ENCODE measurements at regions not wholly inside any gene's neighbourhood (a gene's known extent, or its start where the extent isn't known, plus 50 kb on each side); places are given as distances from the start of the nearest gene placed in this dataset.
A peak's percentile ranks its signal among the peaks of the same experiment; 100 is the strongest.

DNA sequence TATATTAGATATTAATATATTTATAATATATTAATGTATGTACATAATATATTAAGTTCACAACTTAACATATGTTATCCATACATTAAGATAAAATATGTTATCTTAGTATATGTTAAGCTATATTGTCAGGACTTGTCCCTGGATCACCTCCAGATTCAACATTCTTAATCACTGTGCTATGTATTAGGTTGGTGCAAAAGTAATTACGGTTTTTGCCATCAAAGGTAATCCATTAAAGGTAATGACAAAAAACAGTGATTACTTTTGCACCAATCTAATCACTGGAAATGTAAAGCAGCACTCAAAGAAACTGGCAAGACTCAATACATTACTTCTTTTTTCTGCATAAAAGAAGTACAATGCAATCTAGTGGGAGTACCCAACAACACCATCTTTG lies 1099.0 kb upstream of the SLC39A10 start:
- ChIA-PET CTCF (no interaction called here), POLR2A (no interaction called here)
- ATAC-seq: no peak
- H3K4me1 ChIP-seq: no peaks in the 10 kb centered on the region
- no peak for DNase-seq (ENCODE audit: low read depth in 1 of 2, low spot score in 1 of 2)
- no peak overlapping the region for H3K27ac ChIP-seq
- H3K4me3 ChIP-seq: no peak overlapping the region
- no peak for FAIRE-seq
- 6% methylated on average over 1 of the region's 1 CpG for WGBS (ENCODE audit: missing lambda C conversion rate)
- H3K4me2 ChIP-seq: no peak overlapping the region
- TF ChIP-seq, protein P1, sequence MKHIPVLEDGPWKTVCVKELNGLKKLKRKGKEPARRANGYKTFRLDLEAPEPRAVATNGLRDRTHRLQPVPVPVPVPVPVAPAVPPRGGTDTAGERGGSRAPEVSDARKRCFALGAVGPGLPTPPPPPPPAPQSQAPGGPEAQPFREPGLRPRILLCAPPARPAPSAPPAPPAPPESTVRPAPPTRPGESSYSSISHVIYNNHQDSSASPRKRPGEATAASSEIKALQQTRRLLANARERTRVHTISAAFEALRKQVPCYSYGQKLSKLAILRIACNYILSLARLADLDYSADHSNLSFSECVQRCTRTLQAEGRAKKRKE (CRISPR knock-in tag; IDR thresholded peaks at IDR 0.05; ENCODE audit: low read depth): no peak
- no peak for TF ChIP-seq CEBPB (IDR thresholded peaks at IDR 0.05)
- no peak for TF ChIP-seq GATA3 (IDR thresholded peaks at IDR 0.05; ENCODE audit: borderline replicate concordance)
- TF ChIP-seq RFX5 (IDR thresholded peaks at IDR 0.05): no peak
- TF ChIP-seq PHF8 (IDR thresholded peaks at IDR 0.05; ENCODE audit: borderline replicate concordance, low read depth): no peak
- no peaks in the 10 kb centered on the region for H3K9me3 ChIP-seq

DNA sequence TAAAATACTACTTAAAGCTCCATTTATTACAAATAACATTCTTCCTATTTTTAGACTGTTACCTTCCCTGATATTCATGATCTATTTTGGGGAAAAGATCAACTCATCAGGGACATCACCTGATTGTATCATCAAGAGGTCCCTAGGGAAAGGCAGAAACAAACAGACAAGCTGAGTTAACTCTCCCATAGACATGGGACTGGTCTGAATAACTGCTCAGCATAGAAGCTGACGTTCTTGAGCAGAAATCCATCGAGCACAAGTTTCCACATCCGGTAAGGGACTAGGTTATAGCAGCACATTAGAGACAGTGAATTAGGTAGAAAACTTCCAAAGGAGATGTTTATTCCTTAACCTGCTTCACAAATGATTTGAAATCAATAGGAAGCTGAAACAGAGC lies 1100.4 kb upstream of the SLC39A10 start:
- DNase-seq (ENCODE audit: low read depth in 1 of 2, low spot score in 1 of 2) (no peak), FAIRE-seq (no peak), ATAC-seq (no peak)
- Histone ChIP-seq H3K27ac (no peak overlapping the region), H3K9me3 (no peaks in the 10 kb centered on the region), H3K4me2 (no peak overlapping the region), H3K4me3 (no peak overlapping the region), H3K4me1 (no peaks in the 10 kb centered on the region)
- POLR2A ChIA-PET: no interaction called here
- WGBS (ENCODE audit: missing lambda C conversion rate): 56% methylated on average over 3 of the region's 3 CpGs
- TF ChIP-seq TP53 (CRISPR knock-in tag; IDR thresholded peaks at IDR 0.05) (no peak), HOXB5 (CRISPR knock-in tag; IDR thresholded peaks at IDR 0.05) (no peak), HEYL (CRISPR knock-in tag; IDR thresholded peaks at IDR 0.05) (no peak)
- CTCF ChIA-PET: no interaction called here

GRCh38 chr2:194553980-194554379 lies 1103.0 kb upstream of the SLC39A10 start:
- ChIA-PET CTCF (interaction anchor here (0.6 kb wide), 1 partner anchor 1105 kb away, joined by 3 read pairs; no protein-coding TSS in a partner anchor), POLR2A (no interaction called here)
- Histone ChIP-seq H3K9me3 (no peaks in the 10 kb centered on the region), H3K4me2 (no peak overlapping the region), H3K4me3 (no peak overlapping the region), H3K4me1 (no peaks in the 10 kb centered on the region), H3K27ac (no peak overlapping the region)
- no peak for FAIRE-seq
- 78% methylated on average over 4 of the region's 4 CpGs for WGBS (ENCODE audit: missing lambda C conversion rate)
- TF ChIP-seq USF2 (IDR thresholded peaks at IDR 0.05): no peak
- no peak for TF ChIP-seq ZSCAN20 (CRISPR knock-in tag; IDR thresholded peaks at IDR 0.05)
- no peak for TF ChIP-seq JUN (IDR thresholded peaks at IDR 0.05)
- TF ChIP-seq HOXB5 (CRISPR knock-in tag; IDR thresholded peaks at IDR 0.05): no peak
- no peak for TF ChIP-seq PHF8 (IDR thresholded peaks at IDR 0.05; ENCODE audit: borderline replicate concordance, low read depth)
- TF ChIP-seq MAX (IDR thresholded peaks at IDR 0.05): no peak
- TF ChIP-seq, protein P2, sequence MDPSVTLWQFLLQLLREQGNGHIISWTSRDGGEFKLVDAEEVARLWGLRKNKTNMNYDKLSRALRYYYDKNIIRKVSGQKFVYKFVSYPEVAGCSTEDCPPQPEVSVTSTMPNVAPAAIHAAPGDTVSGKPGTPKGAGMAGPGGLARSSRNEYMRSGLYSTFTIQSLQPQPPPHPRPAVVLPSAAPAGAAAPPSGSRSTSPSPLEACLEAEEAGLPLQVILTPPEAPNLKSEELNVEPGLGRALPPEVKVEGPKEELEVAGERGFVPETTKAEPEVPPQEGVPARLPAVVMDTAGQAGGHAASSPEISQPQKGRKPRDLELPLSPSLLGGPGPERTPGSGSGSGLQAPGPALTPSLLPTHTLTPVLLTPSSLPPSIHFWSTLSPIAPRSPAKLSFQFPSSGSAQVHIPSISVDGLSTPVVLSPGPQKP (IDR thresholded peaks at IDR 0.05; ENCODE audit: low read depth, low read length): no peak
- no peak for TF ChIP-seq KDM1A (IDR thresholded peaks at IDR 0.05; ENCODE audit: low read depth)
- no peak for ATAC-seq
- DNase-seq (ENCODE audit: low read depth in 1 of 2, low spot score in 1 of 2): no peak

DNA sequence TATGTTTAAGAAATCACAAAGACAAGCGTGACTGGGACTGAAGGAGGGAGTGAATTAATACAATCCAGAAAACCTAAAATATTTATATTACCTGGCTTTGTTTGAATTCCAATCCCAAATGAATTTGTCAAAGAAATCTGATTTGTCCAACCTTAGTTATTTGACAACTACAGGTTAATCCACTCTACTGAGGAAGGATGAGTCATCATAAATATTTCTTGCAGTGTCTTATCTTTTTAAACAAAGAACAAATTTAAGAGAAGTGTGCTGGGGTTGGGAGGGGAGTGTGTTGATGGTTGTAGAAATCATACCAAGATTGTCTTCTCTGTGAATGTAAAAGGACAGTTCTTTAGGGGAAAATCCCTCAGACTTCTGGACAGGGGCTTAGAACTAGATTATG lies 1106.3 kb upstream of the SLC39A10 start:
- FAIRE-seq (no peak), DNase-seq (ENCODE audit: low read depth in 1 of 2, low spot score in 1 of 2) (no peak), ATAC-seq (no peak)
- no peak for TF ChIP-seq HDAC2 (IDR thresholded peaks at IDR 0.05)
- TF ChIP-seq NFE2L2 (conservative IDR thresholded peaks at IDR 0.05; ENCODE audit: low read length): 0 out of 2 replicates have a peak, but pooled peaks have one; percentile 9
- no peak for TF ChIP-seq FOSL2 (IDR thresholded peaks at IDR 0.05)
- TF ChIP-seq FOSL2 (CRISPR knock-in tag; IDR thresholded peaks at IDR 0.05): peak; percentile 76
- CTCF ChIA-PET: no interaction called here
- WGBS (ENCODE audit: missing lambda C conversion rate): 36% methylated on average over 1 of the region's 1 CpG
- H3K4me2 ChIP-seq: 0 out of 3 replicates have a peak overlapping the region, but pooled peaks have one; percentile 1
- H3K4me3 ChIP-seq: no peak overlapping the region
- no peaks in the 10 kb centered on the region for H3K4me1 ChIP-seq
- no peaks in the 10 kb centered on the region for H3K9me3 ChIP-seq
- POLR2A ChIA-PET: no interaction called here
- H3K27ac ChIP-seq: no peak overlapping the region
